Epithelial cell of esophagus (primary cell): ENCODE measurements at regions not wholly inside any gene's neighbourhood (a gene's known extent, or its start where the extent isn't known, plus 50 kb on each side); places are given as distances from the start of the nearest gene placed in this dataset.

Experiments used
- DNase-seq: peaks from one replicate; pipeline ENCODE4 v3.0.0; 2010; ENCODE audit warnings: low read depth
- H3K4me3 ChIP-seq: 2 replicates; pipeline ENCODE4 v1.5.1; 2011; ENCODE audit warnings: mild to moderate bottlenecking, low read length, control low read depth
- TF ChIP-seq, protein P1 (sequence below): IDR thresholded peaks from 2 replicates; pipeline ENCODE4 v1.5.1; 2011; ENCODE audit warnings: low read depth, mild to moderate bottlenecking, low read length, control low read depth, inconsistent platforms; ENCODE audit not compliant: insufficient read depth; ENCODE audit errors: missing control alignments

DNA sequence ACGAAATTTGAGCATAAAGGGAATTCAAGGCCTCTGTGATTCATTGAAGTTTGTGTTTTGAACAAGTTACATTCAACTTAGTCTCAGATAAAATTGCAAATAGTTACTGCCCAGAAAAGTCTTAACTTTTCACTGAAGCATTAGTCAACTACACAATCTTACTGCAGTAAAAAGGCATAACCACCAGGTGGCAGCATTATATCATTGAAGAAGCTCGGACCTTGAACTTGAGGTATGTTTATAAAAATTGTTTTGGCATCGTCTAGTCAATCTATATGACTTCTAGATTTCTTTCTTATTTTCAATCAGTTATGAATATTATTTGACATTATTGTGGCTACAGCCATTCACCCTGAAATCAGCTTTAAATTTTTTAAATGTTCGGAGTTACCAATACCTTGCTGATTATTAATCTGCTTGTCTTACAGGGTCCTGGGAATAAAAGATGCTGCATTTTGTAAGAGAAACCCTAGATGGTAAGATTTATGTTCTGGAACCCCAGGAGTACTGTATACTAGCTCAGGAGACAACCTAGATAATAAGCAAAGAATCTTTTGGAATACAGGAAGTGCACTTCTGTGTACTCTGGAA, 83.9 kb upstream of the GRAMD2B start:
- TF ChIP-seq, protein P1, sequence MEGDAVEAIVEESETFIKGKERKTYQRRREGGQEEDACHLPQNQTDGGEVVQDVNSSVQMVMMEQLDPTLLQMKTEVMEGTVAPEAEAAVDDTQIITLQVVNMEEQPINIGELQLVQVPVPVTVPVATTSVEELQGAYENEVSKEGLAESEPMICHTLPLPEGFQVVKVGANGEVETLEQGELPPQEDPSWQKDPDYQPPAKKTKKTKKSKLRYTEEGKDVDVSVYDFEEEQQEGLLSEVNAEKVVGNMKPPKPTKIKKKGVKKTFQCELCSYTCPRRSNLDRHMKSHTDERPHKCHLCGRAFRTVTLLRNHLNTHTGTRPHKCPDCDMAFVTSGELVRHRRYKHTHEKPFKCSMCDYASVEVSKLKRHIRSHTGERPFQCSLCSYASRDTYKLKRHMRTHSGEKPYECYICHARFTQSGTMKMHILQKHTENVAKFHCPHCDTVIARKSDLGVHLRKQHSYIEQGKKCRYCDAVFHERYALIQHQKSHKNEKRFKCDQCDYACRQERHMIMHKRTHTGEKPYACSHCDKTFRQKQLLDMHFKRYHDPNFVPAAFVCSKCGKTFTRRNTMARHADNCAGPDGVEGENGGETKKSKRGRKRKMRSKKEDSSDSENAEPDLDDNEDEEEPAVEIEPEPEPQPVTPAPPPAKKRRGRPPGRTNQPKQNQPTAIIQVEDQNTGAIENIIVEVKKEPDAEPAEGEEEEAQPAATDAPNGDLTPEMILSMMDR, result peak; percentile 66
- DNase-seq, result peak; percentile 73
- H3K4me3 ChIP-seq, result no peak overlapping the region

DNA sequence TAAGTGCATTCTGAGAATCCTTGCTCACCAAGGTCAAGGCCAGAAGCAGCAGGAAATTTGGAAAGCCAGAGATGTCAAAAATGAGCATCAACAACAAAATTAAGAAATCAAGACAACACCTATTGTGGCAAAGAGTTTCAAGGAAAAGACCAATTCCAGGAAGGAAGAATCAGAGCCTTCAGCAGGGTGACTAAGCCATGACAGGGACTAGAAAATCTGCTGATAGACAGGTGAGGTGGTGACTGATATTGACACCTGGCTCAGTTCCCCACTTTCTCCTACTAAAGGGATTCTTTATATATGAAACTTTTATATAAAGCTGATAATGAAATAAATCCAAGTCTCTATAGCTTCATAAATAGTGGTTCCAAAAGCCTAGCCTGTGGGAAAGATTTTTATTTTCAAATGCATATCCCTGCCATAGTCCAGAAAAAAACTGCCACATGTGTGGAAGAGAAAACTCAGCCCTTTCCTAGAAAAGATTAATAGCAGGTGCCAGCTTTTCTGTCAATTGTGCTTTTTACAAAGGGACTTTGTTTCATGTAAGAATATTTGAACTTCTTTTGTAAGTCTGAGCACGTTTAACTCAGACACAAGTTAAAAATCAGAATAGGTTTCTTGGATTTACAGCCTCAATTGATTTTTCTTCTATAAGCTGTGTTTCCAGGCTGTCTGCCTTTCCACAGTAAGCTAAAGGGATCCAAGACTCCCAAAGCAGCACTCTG, 81.1 kb upstream of the GRAMD2B start:
- TF ChIP-seq, protein P1, result no peak
- H3K4me3 ChIP-seq, result no peak overlapping the region
- DNase-seq, result peak; percentile 76

DNA sequence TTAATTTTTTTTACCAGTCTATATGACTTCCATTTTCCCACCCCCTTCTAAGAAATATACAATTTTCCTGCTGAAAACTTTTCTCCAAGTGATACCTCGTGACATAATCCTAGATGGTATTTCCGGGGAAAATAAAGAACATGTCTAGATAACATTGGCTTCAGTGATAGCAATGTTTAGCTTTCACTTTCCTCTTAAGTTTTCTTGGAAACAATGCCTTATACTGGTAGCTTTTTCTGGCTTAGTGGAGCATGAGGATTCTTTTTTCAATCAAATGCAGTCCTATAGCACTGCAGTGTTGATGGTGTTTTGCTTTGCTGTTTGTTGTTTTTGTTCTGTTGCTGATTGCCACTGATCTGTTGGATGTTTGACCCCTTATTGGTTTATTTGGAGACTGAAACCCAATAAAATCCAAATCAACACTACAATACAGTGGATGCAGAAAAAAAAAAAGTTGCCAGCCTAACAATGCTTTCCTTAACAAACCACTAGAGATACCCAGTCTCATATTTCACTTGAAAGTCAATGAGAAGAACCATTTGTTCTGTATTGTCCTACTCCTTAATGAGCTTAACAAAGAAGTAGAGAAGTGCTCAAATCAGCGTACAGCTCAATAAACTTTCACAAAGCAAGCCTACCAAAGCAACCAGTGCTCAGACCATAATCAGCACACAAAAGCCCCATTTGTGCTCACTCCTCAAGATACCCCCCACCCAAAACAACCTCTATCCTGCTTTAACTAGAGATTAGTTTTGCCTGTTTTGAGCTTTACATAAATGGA, 74.2 kb upstream of the GRAMD2B start:
- TF ChIP-seq, protein P1, result no peak
- no peak overlapping the region for H3K4me3 ChIP-seq
- no peak for DNase-seq

DNA sequence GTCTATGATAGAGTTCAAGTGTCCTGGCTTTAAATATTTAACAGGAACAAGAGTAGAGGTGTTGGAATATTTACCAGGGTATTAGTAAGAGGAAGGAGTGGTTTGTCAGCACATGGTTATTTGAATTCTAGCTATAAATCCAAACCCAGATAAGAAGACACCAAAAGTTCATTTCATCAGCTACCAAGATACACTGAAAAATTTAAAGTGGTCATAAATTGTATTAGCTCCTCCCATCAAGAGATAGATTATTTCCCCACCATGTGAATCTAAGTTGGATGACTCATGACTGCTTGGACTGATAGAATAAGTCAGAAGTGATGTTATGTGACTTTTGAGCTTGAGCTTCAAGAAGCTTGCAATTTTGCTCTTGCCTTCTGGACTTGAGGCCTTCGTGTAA, 72.1 kb upstream of the GRAMD2B start:
- peak; percentile 63 for DNase-seq
- no peak overlapping the region for H3K4me3 ChIP-seq
- TF ChIP-seq, protein P1, result no peak

DNA sequence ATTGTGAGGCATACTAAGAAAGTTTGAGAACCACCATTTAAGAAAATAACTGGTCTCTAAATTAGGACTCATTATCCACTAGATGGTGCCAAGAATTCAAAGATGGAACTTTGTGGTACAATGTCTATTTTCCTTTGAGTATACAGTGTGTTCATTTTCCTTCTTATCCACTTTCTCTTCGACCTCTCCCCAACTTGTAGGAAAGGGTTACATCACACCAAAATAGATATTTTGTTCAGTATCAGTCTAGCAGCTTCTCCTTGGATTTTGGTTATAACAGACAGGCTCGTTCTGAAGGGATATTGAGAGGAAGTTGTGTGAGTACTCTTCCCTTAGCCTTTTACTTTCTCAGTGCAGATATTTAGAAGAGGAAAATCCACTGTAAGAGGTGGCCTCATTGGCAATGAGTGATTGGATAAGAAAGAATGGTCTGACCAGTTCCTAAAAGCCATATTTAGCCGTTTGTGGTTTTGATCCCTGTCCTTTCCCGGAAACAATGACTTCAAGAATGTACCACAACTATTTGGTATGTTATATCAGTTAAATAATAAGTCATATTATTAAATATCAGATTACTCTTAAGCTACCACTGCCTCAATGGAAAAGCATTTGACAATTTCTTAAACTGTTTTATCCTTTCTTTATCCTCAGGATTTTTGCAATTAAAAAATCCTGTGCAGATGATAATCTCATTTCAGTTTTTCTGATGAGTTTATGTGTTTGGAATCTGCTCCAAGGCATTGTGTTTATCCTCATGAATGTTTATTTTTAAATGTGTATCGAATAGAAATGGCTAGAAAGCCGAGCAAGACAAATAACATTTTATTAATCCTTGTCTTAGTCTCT, 69.0 kb upstream of the GRAMD2B start:
- H3K4me3 ChIP-seq, result no peak overlapping the region
- TF ChIP-seq, protein P1, result peak; percentile 49
- DNase-seq, result peak; percentile 87

DNA sequence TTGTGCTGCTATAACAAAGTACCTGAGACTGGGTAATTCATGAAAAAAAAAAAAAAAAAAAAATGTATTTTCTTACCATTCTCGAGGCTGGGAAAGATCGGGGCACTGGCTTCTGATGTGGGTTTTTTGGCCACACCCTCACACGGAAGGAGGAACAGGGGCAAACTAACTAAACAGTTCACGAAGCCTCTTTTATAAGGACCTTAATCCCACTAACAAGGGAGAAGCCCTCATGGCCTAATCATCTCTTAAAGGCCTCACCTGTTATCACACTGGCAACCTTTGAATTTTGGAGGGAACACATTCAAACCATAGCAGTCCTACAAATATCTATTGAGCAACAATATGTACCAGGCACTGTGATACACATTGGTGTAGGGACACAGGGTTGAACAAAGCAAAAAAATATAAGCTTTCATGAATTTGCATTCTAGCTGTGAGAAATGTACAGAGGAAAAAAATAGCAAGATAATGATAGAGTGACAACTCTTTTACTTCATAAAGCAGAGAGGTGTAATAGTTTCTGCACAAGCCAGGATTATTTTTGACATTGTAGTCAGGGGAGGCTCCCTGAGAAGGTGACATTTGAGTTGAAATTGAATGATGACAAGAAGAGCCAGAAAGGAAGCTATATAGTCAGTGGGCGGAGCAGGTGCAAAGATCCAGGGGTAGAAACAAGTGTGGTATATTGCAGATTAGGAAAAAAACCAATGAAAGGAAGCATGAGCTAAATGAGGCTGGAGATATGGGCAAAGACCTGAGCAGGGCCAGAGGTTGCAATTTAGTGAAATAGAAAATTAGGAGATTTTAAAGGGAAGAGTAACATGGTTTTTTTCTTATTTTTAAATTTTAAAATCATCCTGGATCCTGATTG, 68.1 kb upstream of the GRAMD2B start:
- TF ChIP-seq, protein P1, result no peak
- DNase-seq, result no peak
- no peak overlapping the region for H3K4me3 ChIP-seq
